Keratinocyte (primary cell): ENCODE measurements at regions not wholly inside any gene's neighbourhood (a gene's known extent, or its start where the extent isn't known, plus 50 kb on each side); places are given as distances from the start of the nearest gene placed in this dataset.
"Not testable (repeated sequence)": the region's sequence is repeated elsewhere in the genome, so short reads cannot be mapped to it uniquely, and the experiment has no call there.

Experiments used
- DNase-seq: peaks from one replicate; pipeline ENCODE4 v3.0.0-alpha.2; 2011; ENCODE audit warnings: low read depth, missing footprints, low spot score
- FAIRE-seq: peaks from 2 replicates; lab custom pipeline; 2011; peaks lifted over from hg19 to GRCh38; lab: Jason Lieb, UNC
- H2AFZ ChIP-seq: 2 replicates; pipeline ENCODE4 v1.6.0; 2012; ENCODE audit warnings: low read length, control low read depth, inconsistent platforms; ENCODE audit not compliant: control insufficient read depth
- H3K27ac ChIP-seq: 2 replicates; pipeline ENCODE4 v1.5.1; 2011; ENCODE audit warnings: low read length; ENCODE audit not compliant: control insufficient read depth, insufficient read depth
- H3K27me3 ChIP-seq: 3 replicates; pipeline ENCODE4 v1.6.0; 2011; ENCODE audit warnings: low read length; ENCODE audit not compliant: control insufficient read depth, insufficient read depth; ENCODE audit errors: extremely low read depth
- H3K36me3 ChIP-seq, 2 experiments: 2 replicates in 1 of 2; 3 replicates in 1 of 2; pipeline ENCODE4 v1.5.1; 2011; ENCODE audit warnings: low read length in 2 of 2, mild to moderate bottlenecking in 1 of 2; ENCODE audit not compliant: control insufficient read depth in 2 of 2, insufficient read depth in 2 of 2; ENCODE audit errors: extremely low read depth in 1 of 2
- H3K4me1 ChIP-seq: 3 replicates; pipeline ENCODE4 v1.5.1; 2011; ENCODE audit warnings: low read length; ENCODE audit not compliant: control insufficient read depth, insufficient read depth; ENCODE audit errors: extremely low read depth
- H3K4me2 ChIP-seq: 3 replicates; pipeline ENCODE4 v1.6.0; 2011; ENCODE audit warnings: low read depth, low read length; ENCODE audit not compliant: control insufficient read depth, insufficient read depth; ENCODE audit errors: extremely low read depth
- H3K4me3 ChIP-seq, 3 experiments: fragments of 200-600 bp in 1 of 3; sonication (generic) in 1 of 3; 2 replicates in 2 of 3; 3 replicates in 1 of 3; pipeline ENCODE4 v1.5.1; 2011 to 2016; ENCODE audit warnings: low read length in 3 of 3, mild to moderate bottlenecking in 3 of 3, control low read depth in 2 of 3, inconsistent platforms in 1 of 3, low read depth in 1 of 3, mixed read lengths in 1 of 3, mixed run types in 1 of 3, moderate library complexity in 1 of 3; ENCODE audit not compliant: control insufficient read depth in 2 of 3, insufficient read depth in 2 of 3; ENCODE audit errors: extremely low read depth in 1 of 3
- H3K79me2 ChIP-seq: 2 replicates; pipeline ENCODE4 v1.6.0; 2012; ENCODE audit warnings: low read length; ENCODE audit not compliant: control insufficient read depth, insufficient read depth
- H3K9ac ChIP-seq: 3 replicates; pipeline ENCODE4 v1.6.0; 2011; ENCODE audit warnings: low read length; ENCODE audit not compliant: control insufficient read depth, insufficient read depth; ENCODE audit errors: extremely low read depth
- H3K9me1 ChIP-seq: 3 replicates; pipeline ENCODE4 v1.6.0; 2011; ENCODE audit warnings: low read length; ENCODE audit not compliant: control insufficient read depth, insufficient read depth; ENCODE audit errors: extremely low read depth
- H3K9me3 ChIP-seq: 2 replicates; pipeline ENCODE4 v1.5.1; 2012; ENCODE audit warnings: low read depth, low read length; ENCODE audit not compliant: control insufficient read depth
- H4K20me1 ChIP-seq: 3 replicates; pipeline ENCODE4 v1.6.0; 2011; ENCODE audit warnings: low read length; ENCODE audit not compliant: control insufficient read depth, insufficient read depth; ENCODE audit errors: extremely low read depth
- dilution Hi-C: fragments of 300-500 bp; cut with MboI; formaldehyde crosslinking; loops from one replicate; pipeline ENCODE4 v1.7.0; 2020; ENCODE audit warnings: low sequenced_read_pairs; ENCODE audit not compliant: extremely low pct_ligation_motif_present

DNA sequence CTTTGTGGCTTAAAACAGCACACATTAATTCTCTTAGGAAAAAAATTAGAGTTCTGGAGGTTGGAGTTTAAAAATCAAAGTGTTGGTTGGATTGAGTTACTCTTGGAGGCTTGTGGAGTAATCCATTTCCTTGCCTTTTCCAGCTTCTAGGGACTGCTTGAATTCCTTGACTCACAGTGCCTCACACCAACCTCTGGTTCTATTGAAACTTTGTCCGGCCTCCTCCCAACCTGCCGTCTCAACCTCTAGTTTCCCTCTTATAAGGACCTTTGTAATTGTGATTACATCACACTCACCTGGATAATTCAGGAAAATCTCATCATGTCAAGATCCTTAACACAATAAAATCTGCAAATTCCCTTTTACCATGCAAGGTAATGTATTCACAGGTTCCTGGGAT, 764.2 kb upstream of the CDH18 start:
- H3K27ac ChIP-seq, H3K9me3 ChIP-seq, H4K20me1 ChIP-seq, H3K4me1 ChIP-seq, H3K9me1 ChIP-seq, H3K36me3 ChIP-seq, H3K9ac ChIP-seq, H3K79me2 ChIP-seq, H3K4me2 ChIP-seq, H3K27me3 ChIP-seq, dilution Hi-C loops, H2AFZ ChIP-seq, H3K4me3 ChIP-seq, DNase-seq: not testable (repeated sequence)
- peak; percentile 49 for FAIRE-seq

DNA sequence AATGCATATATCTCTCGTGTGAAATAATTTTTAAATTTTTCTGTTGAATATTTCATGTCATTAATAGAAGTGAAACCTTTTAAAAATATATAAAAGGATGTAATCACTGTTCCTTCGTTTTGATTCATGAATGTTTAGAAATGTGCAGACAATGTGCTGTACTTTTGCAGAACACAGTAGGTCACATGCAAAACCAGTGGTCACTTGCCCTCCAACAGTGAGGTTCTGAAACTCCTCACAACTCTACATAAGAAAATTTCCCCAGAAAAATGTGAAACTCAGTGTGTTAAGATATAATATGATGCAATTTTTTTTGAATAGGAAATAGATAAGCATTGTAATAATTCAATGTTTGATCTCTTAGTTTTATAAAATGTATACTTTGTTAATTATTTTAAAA, 747.7 kb upstream of the CDH18 start:
- H2AFZ ChIP-seq, H3K9ac ChIP-seq, H3K27ac ChIP-seq, dilution Hi-C loops, FAIRE-seq, H3K27me3 ChIP-seq, H4K20me1 ChIP-seq, H3K36me3 ChIP-seq, H3K79me2 ChIP-seq, H3K4me2 ChIP-seq, H3K9me1 ChIP-seq, H3K4me3 ChIP-seq, H3K9me3 ChIP-seq, H3K4me1 ChIP-seq, DNase-seq: not testable (repeated sequence)

DNA sequence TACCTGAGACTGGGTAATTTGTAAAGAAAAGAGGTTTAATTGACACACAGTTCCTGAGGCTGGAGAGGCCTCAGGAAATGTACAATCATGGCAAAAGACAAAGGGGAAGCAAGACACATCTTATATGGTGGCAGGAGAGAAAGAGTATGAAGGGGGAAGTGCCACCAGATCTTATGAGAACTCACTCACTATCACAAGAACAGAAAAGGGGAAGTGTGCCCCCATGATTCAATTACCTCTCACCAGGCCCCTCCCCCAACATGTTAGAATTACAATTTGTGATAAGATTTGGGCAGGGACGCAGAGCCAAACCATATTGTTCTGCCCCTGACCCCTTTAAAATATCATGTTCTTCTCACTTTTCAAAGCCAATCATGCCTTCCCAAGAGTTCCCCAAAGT, 744.2 kb upstream of the CDH18 start:
- H3K9ac ChIP-seq, H3K9me3 ChIP-seq, H4K20me1 ChIP-seq, H3K27ac ChIP-seq, H3K9me1 ChIP-seq, dilution Hi-C loops, H3K4me3 ChIP-seq, H2AFZ ChIP-seq, H3K4me2 ChIP-seq, H3K4me1 ChIP-seq, FAIRE-seq, H3K36me3 ChIP-seq, H3K27me3 ChIP-seq, H3K79me2 ChIP-seq, DNase-seq: not testable (repeated sequence)

DNA sequence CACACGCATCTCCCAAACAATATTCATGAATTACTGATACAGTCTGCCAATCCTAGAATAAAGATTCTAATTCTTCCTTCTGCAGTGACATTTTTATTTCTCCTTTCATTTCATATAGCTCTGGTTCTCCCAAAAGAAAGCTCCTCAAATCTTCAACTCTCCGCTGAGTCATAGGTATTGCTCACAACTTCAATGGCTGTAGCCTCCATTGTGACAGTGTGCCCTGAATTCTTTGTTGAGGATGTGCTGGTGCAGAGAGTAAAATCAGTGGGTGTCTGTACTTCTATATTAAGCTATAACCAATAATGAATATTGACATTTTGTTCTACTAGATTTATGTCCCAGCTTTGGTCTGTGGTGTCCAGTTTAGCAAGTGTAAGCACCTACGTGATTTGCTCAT, 733.3 kb upstream of the CDH18 start:
- H3K9ac ChIP-seq, H3K9me3 ChIP-seq, H3K4me1 ChIP-seq, H3K79me2 ChIP-seq, DNase-seq, dilution Hi-C loops, H3K36me3 ChIP-seq, H3K4me2 ChIP-seq, H3K27me3 ChIP-seq, H2AFZ ChIP-seq, H3K4me3 ChIP-seq, H4K20me1 ChIP-seq, FAIRE-seq, H3K9me1 ChIP-seq, H3K27ac ChIP-seq: not testable (repeated sequence)

DNA sequence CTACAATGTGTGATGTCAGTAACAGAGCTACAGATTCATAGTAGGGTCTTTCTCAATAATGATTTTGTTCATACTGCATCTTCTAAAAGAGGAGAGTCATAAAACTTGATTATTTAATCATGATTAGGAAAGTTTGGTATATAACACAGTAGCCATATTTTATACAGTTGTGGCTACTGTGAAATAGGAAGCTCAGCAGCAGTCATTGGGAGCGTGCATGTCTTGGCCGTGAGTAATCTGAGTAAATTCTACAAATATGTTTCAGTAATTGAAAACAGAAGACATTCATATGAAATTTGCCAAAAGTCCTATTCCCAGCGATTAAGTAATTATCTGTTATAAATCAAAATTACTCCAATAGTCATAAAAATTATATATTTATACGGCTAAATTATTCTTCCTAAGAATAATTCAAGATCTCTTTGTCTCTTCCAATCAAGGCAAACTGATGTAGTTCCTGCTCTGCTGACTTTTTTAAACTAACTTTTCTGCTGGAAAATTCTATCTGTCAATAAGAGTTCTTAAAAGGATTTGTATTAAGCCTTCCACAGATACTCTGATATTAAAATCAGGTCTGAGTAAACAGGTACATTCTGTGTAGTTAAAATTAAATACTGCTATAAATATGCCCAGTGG, 723.6 kb upstream of the CDH18 start:
- DNase-seq, H3K27me3 ChIP-seq, H3K4me1 ChIP-seq, H3K4me2 ChIP-seq, H3K27ac ChIP-seq, H3K4me3 ChIP-seq, H3K9me1 ChIP-seq, H3K36me3 ChIP-seq, H3K9ac ChIP-seq, FAIRE-seq, H3K79me2 ChIP-seq, H3K9me3 ChIP-seq, dilution Hi-C loops, H2AFZ ChIP-seq, H4K20me1 ChIP-seq: not testable (repeated sequence)
